Ishikawa (cell line): ENCODE measurements at regions not wholly inside any gene's neighbourhood (a gene's known extent, or its start where the extent isn't known, plus 50 kb on each side); places are given as distances from the start of the nearest gene placed in this dataset.

ENCODE experiments used
- CEBPB ChIP-seq: IDR thresholded peaks from 2 replicates; pipeline ENCODE4 v1.6.1; 2012
- CREB1 ChIP-seq: IDR thresholded peaks from 2 replicates; pipeline ENCODE4 v1.6.1; 2012; ENCODE audit warnings: low read depth
- EGR1 ChIP-seq: IDR thresholded peaks from 2 replicates; pipeline ENCODE4 v1.6.1; 2012
- EP300 ChIP-seq: IDR thresholded peaks from 2 replicates; pipeline ENCODE4 v1.6.1; 2012; ENCODE audit warnings: borderline replicate concordance
- FOXM1 ChIP-seq: IDR thresholded peaks from 2 replicates; pipeline ENCODE4 v1.6.1; 2012; ENCODE audit warnings: low read depth, borderline replicate concordance
- MAX ChIP-seq: IDR thresholded peaks from 2 replicates; pipeline ENCODE4 v1.6.1; 2012
- NFIC ChIP-seq: IDR thresholded peaks from 2 replicates; pipeline ENCODE4 v1.6.1; 2012
- RAD21 ChIP-seq: IDR thresholded peaks from 2 replicates; pipeline ENCODE4 v1.6.1; 2012; ENCODE audit warnings: low read depth
- REST ChIP-seq: IDR thresholded peaks from 2 replicates; pipeline ENCODE4 v1.6.1; 2012; ENCODE audit warnings: low read depth, mild to moderate bottlenecking
- TAF1 ChIP-seq: IDR thresholded peaks from 2 replicates; pipeline ENCODE4 v1.6.1; 2012; ENCODE audit warnings: low read depth, mild to moderate bottlenecking
- TCF12 ChIP-seq: IDR thresholded peaks from 2 replicates; pipeline ENCODE4 v1.6.1; 2012; ENCODE audit warnings: low read depth
- TEAD4 ChIP-seq: IDR thresholded peaks from 2 replicates; pipeline ENCODE4 v1.6.1; 2012
- USF1 ChIP-seq: IDR thresholded peaks from 2 replicates; pipeline ENCODE4 v1.6.1; 2012
- YY1 ChIP-seq: IDR thresholded peaks from 2 replicates; pipeline ENCODE4 v1.6.1; 2012; ENCODE audit warnings: low read depth
- ZBTB7A ChIP-seq: IDR thresholded peaks from 2 replicates; pipeline ENCODE4 v1.6.1; 2012; ENCODE audit warnings: low read depth

GRCh38 chr3:188956839-188957489 is 214.8 kb upstream of the TPRG1 start:
- no peak for TF ChIP-seq ZBTB7A
- peak; percentile 78 for TF ChIP-seq RAD21

GRCh38 chr3:188959013-188959412 is 212.8 kb upstream of the TPRG1 start:
- TF ChIP-seq EGR1 (no peak), EP300 (no peak)

- no peak for TF ChIP-seq FOXM1
- no peak for TF ChIP-seq TAF1
- TF ChIP-seq ZBTB7A, result no peak
- TF ChIP-seq REST, result no peak
- no peak for TF ChIP-seq EGR1
- TF ChIP-seq RAD21, result no peak
- TF ChIP-seq MAX, result no peak
- no peak for TF ChIP-seq CEBPB
- no peak for TF ChIP-seq TEAD4
- no peak for TF ChIP-seq YY1
- TF ChIP-seq USF1, result no peak
- TF ChIP-seq CREB1, result no peak
- no peak for TF ChIP-seq EP300
- no peak for TF ChIP-seq NFIC
Observed at GRCh38 chr3:188962253-188963247, 209.2 kb upstream of the TPRG1 start.

- TF ChIP-seq TCF12 (no peak), EP300 (no peak), YY1 (no peak), RAD21 (no peak), CREB1 (no peak), MAX (no peak)
Observed at GRCh38 chr3:188964957-188965356, 206.8 kb upstream of the TPRG1 start.

GRCh38 chr3:188972310-188972709 is 199.5 kb upstream of the TPRG1 start:
- no peak for TF ChIP-seq MAX
- TF ChIP-seq CREB1, result no peak
- no peak for TF ChIP-seq ZBTB7A
- TF ChIP-seq YY1, result no peak
- no peak for TF ChIP-seq USF1
- TF ChIP-seq EGR1, result no peak
- no peak for TF ChIP-seq TAF1
- no peak for TF ChIP-seq NFIC
- TF ChIP-seq FOXM1, result no peak
- TF ChIP-seq CEBPB, result no peak
- TF ChIP-seq EP300, result no peak
- TF ChIP-seq TCF12, result no peak
- no peak for TF ChIP-seq TEAD4
- TF ChIP-seq RAD21, result no peak
- TF ChIP-seq REST, result no peak
